HG03565 (cell line): ENCODE measurements at regions not wholly inside any gene's neighbourhood (a gene's known extent, or its start where the extent isn't known, plus 50 kb on each side); places are given as distances from the start of the nearest gene placed in this dataset.

Experiments used
- ATAC-seq: cut with Tn5 transposase; IDR thresholded peaks from one replicate; pipeline ENCODE4 v1.9.1; 2021; ENCODE audit warnings: mild to moderate bottlenecking, moderate library complexity; ENCODE audit not compliant: unreplicated experiment

GRCh38 chr3:180529778-180530177 is 72.2 kb upstream of the TTC14 start:
- ATAC-seq = no peak

- no peak for ATAC-seq
These were observed 71.7 kb upstream of the TTC14 start for GRCh38 chr3:180530276-180530675.

GRCh38 chr3:180531303-180532278 is 70.4 kb upstream of the TTC14 start:
- ATAC-seq = no peak

GRCh38 chr3:180534828-180535227 is 67.1 kb upstream of the TTC14 start:
- ATAC-seq = no peak

GRCh38 chr3:180538493-180538892 is 63.5 kb upstream of the TTC14 start:
- no peak for ATAC-seq

GRCh38 chr3:180543877-180544276 is 58.1 kb upstream of the TTC14 start:
- no peak for ATAC-seq

- no peak for ATAC-seq
These were observed 55.1 kb upstream of the TTC14 start for GRCh38 chr3:180546863-180547262.

GRCh38 chr3:180548050-180548449 is 53.9 kb upstream of the TTC14 start:
- ATAC-seq = no peak
